Stimulated activated CD4-positive, alpha-beta T cell treated with anti-CD3 and anti-CD28 coated beads, Interleukin-15, amount 100 ng/mL, for 24 hours (primary cell): ENCODE measurements at regions not wholly inside any gene's neighbourhood (a gene's known extent, or its start where the extent isn't known, plus 50 kb on each side); places are given as distances from the start of the nearest gene placed in this dataset.
"Not testable (repeated sequence)": the region's sequence is repeated elsewhere in the genome, so short reads cannot be mapped to it uniquely, and the experiment has no call there.

Experiments used
- DNase-seq: peaks from one replicate; pipeline ENCODE4 v3.0.0-alpha.2; 2020

- DNase-seq: not testable (repeated sequence)
These were observed 5454.6 kb upstream of the TPTE start for GRCh38 chr21:5066682-5067251.

GRCh38 chr21:5067326-5068048, 5453.9 kb upstream of the TPTE start:
- DNase-seq: not testable (repeated sequence)

GRCh38 chr21:5068649-5069048, 5452.7 kb upstream of the TPTE start:
- DNase-seq: not testable (repeated sequence)

- not testable (repeated sequence) for DNase-seq
These were observed 5450.2 kb upstream of the TPTE start for GRCh38 chr21:5071180-5071579.

GRCh38 chr21:5076854-5077253, 5444.5 kb upstream of the TPTE start:
- DNase-seq: not testable (repeated sequence)

GRCh38 chr21:5079361-5079760, 5442.0 kb upstream of the TPTE start:
- not testable (repeated sequence) for DNase-seq

- not testable (repeated sequence) for DNase-seq
These were observed 5441.4 kb upstream of the TPTE start for GRCh38 chr21:5080015-5080414.

GRCh38 chr21:5084246-5084645, 5437.1 kb upstream of the TPTE start:
- DNase-seq: not testable (repeated sequence)

GRCh38 chr21:5085456-5085855, 5435.9 kb upstream of the TPTE start:
- not testable (repeated sequence) for DNase-seq

- DNase-seq: not testable (repeated sequence)
These were observed 5435.0 kb upstream of the TPTE start for GRCh38 chr21:5086416-5086815.

GRCh38 chr21:5088820-5089219, 5432.6 kb upstream of the TPTE start:
- DNase-seq: not testable (repeated sequence)

- not testable (repeated sequence) for DNase-seq
These were observed 5431.8 kb upstream of the TPTE start for GRCh38 chr21:5089399-5090089.

- DNase-seq: not testable (repeated sequence)
These were observed 5431.0 kb upstream of the TPTE start for GRCh38 chr21:5090132-5091079.

- not testable (repeated sequence) for DNase-seq
These were observed 5430.1 kb upstream of the TPTE start for GRCh38 chr21:5091274-5091673.

GRCh38 chr21:5095628-5096027, 5425.8 kb upstream of the TPTE start:
- not testable (repeated sequence) for DNase-seq

GRCh38 chr21:5098010-5098743, 5423.2 kb upstream of the TPTE start:
- DNase-seq: not testable (repeated sequence)

GRCh38 chr21:5100604-5101174, 5420.7 kb upstream of the TPTE start:
- not testable (repeated sequence) for DNase-seq

GRCh38 chr21:5101749-5102148, 5419.6 kb upstream of the TPTE start:
- DNase-seq: peak; percentile 83

GRCh38 chr21:5103880-5104561, 5417.4 kb upstream of the TPTE start:
- peak; percentile 56 for DNase-seq

GRCh38 chr21:5104562-5104928, 5416.8 kb upstream of the TPTE start:
- DNase-seq: not testable (repeated sequence)
